ENCODE measurements at regions not wholly inside any gene's neighbourhood (a gene's known extent, or its start where the extent isn't known, plus 50 kb on each side); places are given as distances from the start of the nearest gene placed in this dataset.
A peak's percentile ranks its signal among the peaks of the same experiment; 100 is the strongest.

- no peak for DNase-seq (ENCODE audit: low read depth)
Observed at GRCh38 chr4:108400309-108400708, 220.1 kb upstream of the RPL34 start.

DNA sequence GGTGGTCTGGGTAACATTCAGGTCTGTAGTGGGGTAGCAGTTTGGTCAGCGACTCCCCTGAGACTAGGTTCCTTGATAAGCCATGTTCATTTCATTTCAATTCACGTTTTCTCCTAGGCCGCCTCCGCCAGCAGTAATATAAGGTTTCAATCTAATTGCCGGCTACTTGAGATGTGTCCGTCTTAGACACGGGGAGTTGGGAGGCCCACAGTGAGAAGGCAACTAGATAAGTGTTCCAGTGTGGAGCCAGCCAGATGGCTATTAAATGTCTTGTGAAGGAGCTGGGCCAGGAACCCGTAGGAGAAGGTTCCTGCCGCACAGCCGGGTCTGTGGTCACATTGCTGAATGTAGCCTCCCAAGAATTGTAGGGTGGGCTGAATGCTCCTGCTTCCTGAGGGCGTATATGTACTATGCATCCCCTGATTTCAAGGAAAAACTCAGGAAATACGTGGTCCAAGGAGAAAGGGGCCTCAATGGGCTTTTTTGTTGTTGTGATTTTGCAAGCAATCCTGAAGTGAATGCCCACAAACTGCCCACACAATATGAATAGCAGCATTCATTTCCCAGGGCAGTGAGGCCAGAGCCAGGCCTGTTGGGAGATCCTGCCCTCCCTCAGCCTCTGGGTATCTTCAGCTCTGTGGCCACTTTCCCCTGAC is 220.6 kb upstream of the RPL34 start:
- no peak for DNase-seq (ENCODE audit: low read depth)

DNA sequence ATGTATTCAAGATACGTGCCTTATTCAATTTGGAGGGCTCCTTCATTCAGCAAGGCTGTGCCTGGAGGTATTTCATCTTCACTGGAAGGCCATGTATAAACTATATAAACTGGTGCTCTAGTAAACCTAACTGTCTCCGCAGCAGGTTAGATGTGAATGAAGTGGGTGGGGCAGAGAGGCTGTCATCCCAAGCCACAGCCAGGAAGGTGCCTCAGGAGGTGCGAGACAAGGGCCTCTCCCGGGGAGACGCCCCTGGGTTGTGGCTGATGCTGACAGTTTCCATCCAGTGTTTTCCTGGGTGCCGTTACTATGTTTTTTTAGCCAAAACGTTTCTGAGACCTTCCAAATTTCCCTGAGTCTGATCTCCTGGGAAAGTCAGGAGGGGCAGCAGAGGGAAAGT is 221.5 kb upstream of the RPL34 start:
- no peak for DNase-seq (ENCODE audit: low read depth)

GRCh38 chr4:108398316-108398715 is 222.1 kb upstream of the RPL34 start:
- DNase-seq (ENCODE audit: low read depth): no peak

GRCh38 chr4:108397850-108398249 is 222.5 kb upstream of the RPL34 start:
- no peak for DNase-seq (ENCODE audit: low read depth)

GRCh38 chr4:108396900-108397497 is 223.4 kb upstream of the RPL34 start:
- DNase-seq (ENCODE audit: low read depth): no peak

- DNase-seq (ENCODE audit: low read depth): no peak
Observed at GRCh38 chr4:108395786-108396185, 224.6 kb upstream of the RPL34 start.

GRCh38 chr4:108393890-108394472 is 225.2 kb upstream of the LEF1 start:
- DNase-seq (ENCODE audit: low read depth): no peak

DNA sequence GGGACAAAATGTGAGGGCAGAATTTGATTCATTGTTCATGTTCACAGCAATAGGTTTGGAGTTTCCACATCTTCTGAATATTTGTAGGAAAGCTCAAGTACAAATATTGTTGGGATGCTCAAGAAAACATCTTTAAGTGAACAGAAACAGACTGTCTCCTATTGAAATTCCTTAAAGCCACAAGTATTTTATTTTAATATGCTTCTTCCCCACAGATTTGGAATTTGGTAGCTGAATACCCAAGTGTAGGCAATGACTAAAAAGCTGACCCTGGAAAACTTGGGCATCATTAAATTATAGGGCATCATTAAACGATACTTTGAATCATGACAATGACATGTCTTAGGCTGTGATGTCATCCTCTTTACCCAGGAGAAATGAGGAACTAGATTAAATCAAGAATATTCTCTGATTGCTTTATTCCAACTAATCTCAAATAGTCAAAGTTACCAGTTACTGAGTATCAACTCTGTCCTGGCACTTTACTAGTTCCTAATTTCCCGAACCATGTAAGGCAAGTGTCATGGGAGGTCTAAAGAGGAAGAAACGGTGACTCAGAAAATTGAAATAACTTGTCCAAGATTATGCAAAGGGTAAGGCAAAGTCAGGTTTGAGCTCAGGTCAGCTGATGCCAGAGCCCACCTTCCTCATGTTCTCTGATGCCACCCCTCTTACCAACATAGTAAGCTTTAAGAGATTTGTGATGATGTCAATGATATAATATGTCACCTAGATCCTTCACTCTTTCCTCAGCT is 223.1 kb upstream of the LEF1 start:
- DNase-seq (ENCODE audit: low read depth): no peak

GRCh38 chr4:108385076-108385475 is 216.3 kb upstream of the LEF1 start:
- DNase-seq (ENCODE audit: low read depth): no peak

GRCh38 chr4:108384544-108384943 is 215.8 kb upstream of the LEF1 start:
- DNase-seq (ENCODE audit: low read depth): no peak

DNA sequence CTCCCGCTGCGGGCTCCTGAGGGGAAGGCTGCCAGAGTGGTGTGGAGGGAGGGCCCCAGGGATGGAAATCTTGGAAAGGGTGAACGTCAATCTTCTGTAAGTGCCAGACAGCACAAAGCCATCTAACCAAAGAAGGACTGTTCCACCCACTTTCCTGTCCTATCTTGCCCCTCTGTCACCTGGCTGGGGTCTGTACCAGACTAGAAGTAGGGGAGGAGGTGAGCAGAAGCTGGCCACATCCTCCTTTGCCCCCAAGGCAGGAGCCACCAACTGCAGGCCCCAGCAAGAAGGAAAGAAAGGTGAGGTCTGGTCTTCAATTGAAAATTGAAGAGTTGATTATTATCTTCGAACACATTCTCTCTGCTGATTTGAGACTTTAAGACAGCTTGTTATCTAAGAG is 214.4 kb upstream of the LEF1 start:
- DNase-seq (ENCODE audit: low read depth): no peak

DNA sequence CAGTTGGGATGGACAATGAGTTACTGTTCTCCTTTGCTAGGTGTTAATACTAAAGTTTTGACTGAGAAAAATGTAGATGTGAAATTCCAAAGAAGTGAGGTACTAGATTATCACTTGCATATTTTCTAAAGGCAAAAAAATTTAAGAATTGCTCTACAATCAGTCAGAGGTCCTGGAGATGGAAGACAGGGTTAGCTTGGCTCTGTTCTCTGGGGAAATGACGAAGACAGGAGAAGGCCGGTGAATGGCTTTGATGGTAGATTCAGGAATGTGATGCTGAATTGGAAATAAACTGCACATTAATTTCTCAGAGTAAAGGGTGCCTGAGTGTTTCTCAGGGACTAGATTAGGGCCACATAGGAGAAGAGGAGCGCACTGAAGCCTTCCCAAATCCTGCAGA is 214.0 kb upstream of the LEF1 start:
- no peak for DNase-seq (ENCODE audit: low read depth)

DNA sequence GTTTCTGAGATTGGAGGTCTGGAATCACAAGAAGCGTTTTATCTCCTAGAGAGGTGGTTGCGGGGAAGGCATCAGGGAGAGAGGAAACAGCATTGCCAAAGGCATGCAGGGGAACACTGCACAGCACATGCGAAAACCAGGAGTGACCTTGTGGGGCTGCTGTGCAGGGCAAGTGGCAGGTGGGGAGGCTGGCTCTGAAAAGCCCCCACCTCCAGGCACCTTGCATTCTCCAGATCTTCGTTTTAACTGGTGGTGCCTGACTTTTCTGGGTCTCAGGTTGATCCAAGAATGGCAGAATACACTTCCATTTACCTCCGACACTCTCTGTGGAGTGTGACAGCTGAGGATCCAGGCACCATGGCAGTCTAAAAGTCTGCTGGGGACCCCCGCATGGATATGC is 209.4 kb upstream of the LEF1 start:
- no peak for DNase-seq (ENCODE audit: low read depth)

GRCh38 chr4:108377021-108377420 is 208.3 kb upstream of the LEF1 start:
- DNase-seq (ENCODE audit: low read depth): no peak

GRCh38 chr4:108375434-108375833 is 206.7 kb upstream of the LEF1 start:
- no peak for DNase-seq (ENCODE audit: low read depth)

DNA sequence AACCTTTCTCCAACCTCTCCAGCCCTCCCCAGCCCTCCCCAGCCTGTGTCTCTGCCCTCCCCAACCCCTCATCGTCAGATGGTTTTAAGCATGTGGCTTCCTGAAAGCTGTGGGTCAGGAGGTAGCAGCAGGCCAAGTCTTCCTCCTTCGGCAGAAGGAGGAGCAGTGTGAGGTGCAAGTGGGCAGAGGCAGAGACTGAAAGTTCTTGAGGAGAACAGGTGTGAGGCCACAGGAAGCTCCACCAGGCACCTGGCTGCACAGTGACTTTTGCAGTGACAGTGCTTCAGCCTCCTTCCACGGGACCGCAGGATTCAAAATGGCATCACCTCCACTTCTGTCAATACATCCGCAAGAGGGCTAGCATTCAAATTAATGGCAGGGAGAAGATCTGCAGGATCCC is 203.9 kb upstream of the LEF1 start:
- no peak for DNase-seq (ENCODE audit: low read depth)

DNA sequence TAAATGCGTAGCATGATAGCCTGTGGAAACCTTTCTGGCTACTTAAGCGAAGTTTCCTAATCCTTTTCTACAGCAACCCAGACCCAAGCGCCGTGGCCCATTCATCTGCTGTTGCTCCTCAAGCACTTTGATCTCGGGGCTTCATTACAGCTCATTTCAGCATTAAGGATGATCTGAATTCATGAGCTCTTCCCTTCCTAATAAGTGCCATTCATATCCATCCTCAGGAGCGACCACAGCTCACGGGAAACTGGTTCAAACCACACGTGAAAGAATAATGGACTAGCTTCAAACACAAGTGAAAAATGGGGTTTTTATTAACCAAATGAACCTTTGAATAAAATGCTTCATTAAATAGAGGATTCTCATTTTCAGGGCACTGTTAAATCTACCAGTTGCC is 202.6 kb upstream of the LEF1 start:
- no peak for DNase-seq (ENCODE audit: low read depth)

GRCh38 chr4:108370291-108371141 is 201.8 kb upstream of the LEF1 start:
- DNase-seq (ENCODE audit: low read depth): peak; percentile 25

DNA sequence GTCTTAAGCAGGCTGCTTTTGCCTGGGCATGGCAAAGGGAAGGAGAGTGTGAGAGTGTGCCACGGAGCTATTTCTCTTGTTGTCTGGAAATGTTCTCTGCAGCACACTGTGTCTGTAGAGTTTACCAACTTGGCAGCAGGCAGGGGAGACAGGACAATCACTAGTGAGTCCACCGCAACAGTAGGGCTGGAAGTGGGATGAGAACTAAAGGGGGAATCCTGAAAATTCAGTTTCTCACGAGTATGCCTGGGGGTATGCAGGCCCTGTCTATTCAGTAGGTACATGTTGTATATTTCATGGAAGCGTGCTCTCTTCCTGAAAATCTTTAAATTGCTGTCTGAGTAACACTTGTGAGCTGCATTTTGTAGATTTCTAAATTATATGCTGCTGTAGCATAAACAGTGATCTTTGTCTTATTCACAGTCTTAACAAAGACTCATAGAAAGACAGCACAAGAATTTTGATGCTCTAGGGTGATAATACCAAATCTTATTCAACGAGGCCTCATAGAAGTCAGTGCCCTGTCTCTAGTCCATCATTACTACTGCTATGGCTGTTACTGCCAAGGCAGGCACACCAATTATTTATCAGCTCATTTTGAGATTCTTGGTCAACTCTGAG is 200.4 kb upstream of the LEF1 start:
- DNase-seq (ENCODE audit: low read depth): no peak

GRCh38 chr4:108367751-108368150 is 199.0 kb upstream of the LEF1 start:
- DNase-seq (ENCODE audit: low read depth): no peak

GRCh38 chr4:108366716-108367115 is 198.0 kb upstream of the LEF1 start:
- no peak for DNase-seq (ENCODE audit: low read depth)

Measured in activated T-cell treated with anti-CD3 and anti-CD28 coated beads for 48 hours (primary cell).